Memory B cell (primary cell): ENCODE measurements at regions not wholly inside any gene's neighbourhood (a gene's known extent, or its start where the extent isn't known, plus 50 kb on each side); places are given as distances from the start of the nearest gene placed in this dataset.
"Not testable (repeated sequence)": the region's sequence is repeated elsewhere in the genome, so short reads cannot be mapped to it uniquely, and the experiment has no call there.

ENCODE experiments used
- ATAC-seq: fragments of 150-1000 bp; cut with Tn5 transposase; 2 replicates; pipeline ENCODE4 v1.10.0; 2021; ENCODE audit warnings: low read depth, mild to moderate bottlenecking, moderate library complexity
- DNase-seq, 2 donors: peaks; one replicate each; pipeline ENCODE4 v3.0.0; 2022; ENCODE audit warnings: low spot score in 2 of 2
- H3K27ac Mint-ChIP-seq: one replicate; pipeline ENCODE4 v1.8.0; 2022; ENCODE audit warnings: mild to moderate bottlenecking, moderate library complexity, mixed read lengths
- H3K27me3 Mint-ChIP-seq: one replicate; pipeline ENCODE4 v1.8.0; 2022; ENCODE audit warnings: mixed read lengths
- H3K36me3 Mint-ChIP-seq: one replicate; pipeline ENCODE4 v1.8.0; 2022; ENCODE audit warnings: mild to moderate bottlenecking, mixed read lengths
- H3K4me1 Mint-ChIP-seq: one replicate; pipeline ENCODE4 v1.8.0; 2022; ENCODE audit warnings: mixed read lengths
- H3K4me3 Mint-ChIP-seq: one replicate; pipeline ENCODE4 v1.8.0; 2022; ENCODE audit warnings: mild to moderate bottlenecking, moderate library complexity, mixed read lengths
- H3K9me3 Mint-ChIP-seq: one replicate; pipeline ENCODE4 v1.8.0; 2022; ENCODE audit warnings: mixed read lengths

DNA sequence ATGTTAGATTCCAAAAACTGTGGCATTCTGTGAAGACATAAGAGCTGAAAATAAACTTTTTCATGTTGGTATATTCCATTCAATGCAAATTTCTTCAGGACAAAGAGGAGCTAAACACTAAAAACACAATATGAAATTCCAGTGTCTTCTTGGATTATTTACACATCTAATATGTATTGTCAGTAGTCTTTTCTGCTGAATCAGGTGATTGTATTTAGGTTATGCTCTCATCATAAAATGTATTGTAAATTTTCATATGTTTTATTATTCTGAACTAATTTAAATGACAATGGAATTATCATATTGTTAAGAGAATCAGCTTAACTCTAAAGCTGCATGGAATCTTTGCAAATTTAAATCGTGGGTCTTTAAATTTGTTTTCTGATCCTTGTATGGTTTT is 526.7 kb downstream of the PDHA2 start:
- no peak for DNase-seq
- Mint-ChIP-seq H3K4me3 (no peak overlapping the region), H3K4me1 (no peaks in the 10 kb centered on the region), H3K9me3 (peaks cover 11% of the 10 kb centered on the region), H3K27me3 (no peaks in the 10 kb centered on the region), H3K27ac (no peak overlapping the region), H3K36me3 (no peaks in the 10 kb centered on the region)
- no peak for ATAC-seq

DNA sequence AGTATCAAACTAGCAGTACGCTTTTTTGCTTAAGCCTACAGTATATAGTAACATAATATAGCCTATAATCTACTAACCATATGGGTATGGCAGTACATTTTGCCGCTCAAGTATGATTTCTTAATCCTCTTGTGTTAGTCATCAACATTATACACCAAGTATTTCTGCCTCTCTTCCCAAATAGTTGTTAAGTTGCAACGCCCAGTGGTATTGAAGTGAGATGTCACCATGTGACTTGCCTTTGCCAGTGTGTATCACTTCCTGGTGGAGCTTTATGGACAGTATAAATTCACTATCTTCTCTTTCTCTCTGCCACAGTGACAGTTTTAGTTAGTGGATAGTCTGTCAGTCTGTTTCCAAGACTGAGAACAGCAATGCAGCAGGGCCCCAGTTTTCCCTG is 535.5 kb downstream of the PDHA2 start:
- Mint-ChIP-seq H3K9me3 (peaks cover 3% of the 10 kb centered on the region), H3K27ac (no peak overlapping the region), H3K4me3 (no peak overlapping the region), H3K27me3 (no peaks in the 10 kb centered on the region), H3K36me3 (no peaks in the 10 kb centered on the region), H3K4me1 (no peaks in the 10 kb centered on the region)
- no peak for DNase-seq
- no peak for ATAC-seq

DNA sequence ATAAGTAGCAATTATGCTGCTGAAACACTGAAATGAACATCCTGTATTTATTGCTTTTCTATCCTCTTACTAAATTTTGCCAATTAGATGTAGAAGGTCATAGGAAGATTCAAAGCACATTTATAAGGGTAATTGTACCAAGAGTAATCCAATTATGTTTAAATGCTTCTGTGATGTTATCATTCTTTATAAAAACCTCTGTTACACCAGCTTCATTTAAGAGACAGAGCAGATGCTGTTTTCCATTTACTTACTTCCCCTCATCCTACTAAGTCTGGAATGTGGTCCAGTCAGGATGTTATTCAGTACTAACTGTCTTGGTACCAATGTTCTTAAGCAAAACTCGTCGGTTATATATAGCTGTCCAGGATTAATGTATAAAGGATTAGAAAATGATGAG is 539.6 kb downstream of the PDHA2 start:
- DNase-seq (no peak), ATAC-seq (no peak)
- no peaks in the 10 kb centered on the region for H3K36me3 Mint-ChIP-seq
- no peaks in the 10 kb centered on the region for H3K9me3 Mint-ChIP-seq
- H3K27ac Mint-ChIP-seq, result no peak overlapping the region
- no peak overlapping the region for H3K4me3 Mint-ChIP-seq
- no peaks in the 10 kb centered on the region for H3K27me3 Mint-ChIP-seq
- no peaks in the 10 kb centered on the region for H3K4me1 Mint-ChIP-seq

DNA sequence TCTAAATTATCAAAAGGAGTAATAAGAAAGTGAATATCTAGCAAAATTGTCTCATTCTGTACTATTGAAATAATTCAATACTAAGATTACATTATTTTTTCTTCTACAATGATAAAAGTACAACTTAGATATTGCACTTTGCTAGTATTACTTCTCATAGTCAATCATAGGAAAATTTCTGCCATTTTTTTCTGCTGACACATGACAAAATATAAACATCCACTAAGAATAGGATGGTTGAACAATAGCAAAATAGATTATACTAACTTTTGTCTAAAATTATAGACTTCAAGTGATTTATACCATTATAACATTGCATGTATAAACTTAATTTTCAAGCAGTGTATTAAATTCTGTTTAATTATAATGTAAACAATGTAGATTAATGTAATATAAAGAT is 540.2 kb downstream of the PDHA2 start:
- Mint-ChIP-seq H3K4me3 (no peak overlapping the region), H3K9me3 (no peaks in the 10 kb centered on the region), H3K27ac (no peak overlapping the region), H3K4me1 (no peaks in the 10 kb centered on the region), H3K27me3 (no peaks in the 10 kb centered on the region), H3K36me3 (no peaks in the 10 kb centered on the region)
- ATAC-seq (no peak), DNase-seq (no peak)

DNA sequence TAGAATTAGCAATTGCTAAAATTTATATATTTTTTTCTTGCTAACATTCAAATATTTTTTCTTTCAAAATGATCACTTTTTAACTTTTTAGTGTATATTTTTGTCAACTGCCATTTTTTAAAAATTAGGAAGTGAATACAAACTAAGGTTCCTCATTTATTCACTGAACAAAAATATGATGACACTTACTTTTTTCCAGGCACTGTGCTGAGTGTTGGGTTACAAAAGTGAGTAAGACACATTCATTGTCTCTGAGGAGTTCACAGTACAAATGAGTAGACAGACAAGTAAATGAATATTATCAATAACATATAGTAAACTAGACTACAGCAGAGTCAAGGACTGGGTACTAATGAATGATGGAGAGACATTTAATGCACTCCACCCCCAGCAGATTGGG is 543.5 kb downstream of the PDHA2 start:
- ATAC-seq, result no peak
- H3K27me3 Mint-ChIP-seq, result no peaks in the 10 kb centered on the region
- no peaks in the 10 kb centered on the region for H3K36me3 Mint-ChIP-seq
- H3K27ac Mint-ChIP-seq, result no peak overlapping the region
- H3K9me3 Mint-ChIP-seq, result peaks cover 1% of the 10 kb centered on the region
- DNase-seq, result no peak
- no peaks in the 10 kb centered on the region for H3K4me1 Mint-ChIP-seq
- no peak overlapping the region for H3K4me3 Mint-ChIP-seq

DNA sequence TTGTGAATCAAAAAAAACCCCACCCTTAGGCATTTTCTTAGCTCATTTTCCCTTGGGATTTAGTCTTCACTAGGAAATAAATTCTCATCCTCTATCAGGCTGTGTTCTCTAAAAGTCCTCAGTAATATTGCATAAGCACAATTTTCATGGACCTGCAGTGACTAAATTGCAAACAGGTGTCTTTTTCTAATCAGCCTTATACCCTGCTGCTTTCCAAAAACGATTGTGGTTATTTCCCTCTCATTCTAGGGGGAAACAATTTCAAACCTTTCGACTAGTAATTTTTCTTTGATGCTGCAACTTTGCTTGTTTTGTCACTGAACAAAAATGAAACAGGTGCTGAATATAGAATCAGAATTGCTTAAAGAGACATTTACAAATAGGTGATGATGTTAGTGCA is 549.9 kb downstream of the PDHA2 start:
- Mint-ChIP-seq H3K4me1 (no peaks in the 10 kb centered on the region), H3K4me3 (no peak overlapping the region), H3K27me3 (no peaks in the 10 kb centered on the region), H3K27ac (no peak overlapping the region), H3K36me3 (no peaks in the 10 kb centered on the region), H3K9me3 (peaks cover 5% of the 10 kb centered on the region)
- ATAC-seq, result no peak
- no peak for DNase-seq

DNA sequence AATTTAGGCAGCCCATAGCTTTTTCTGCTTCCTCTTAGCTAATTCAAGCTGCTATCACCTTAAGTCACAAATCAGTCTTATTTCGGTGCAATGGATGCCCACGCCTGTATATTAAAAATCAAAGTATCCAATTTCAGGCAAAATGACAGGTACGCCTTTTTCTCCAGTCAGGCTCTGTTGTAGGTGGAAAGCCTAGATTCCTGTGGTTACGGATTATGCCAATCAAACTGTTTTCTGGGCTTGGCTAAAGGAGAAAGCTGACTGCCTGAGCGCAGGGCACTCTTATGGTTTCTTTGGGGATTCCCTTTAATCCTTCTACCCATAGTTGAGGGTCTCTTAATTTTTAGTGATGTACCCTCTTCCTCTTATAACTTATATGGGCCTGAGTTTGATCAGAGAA is 550.5 kb downstream of the PDHA2 start:
- Mint-ChIP-seq H3K27me3 (no peaks in the 10 kb centered on the region), H3K27ac (no peak overlapping the region), H3K9me3 (peaks cover 5% of the 10 kb centered on the region), H3K36me3 (no peaks in the 10 kb centered on the region), H3K4me1 (no peaks in the 10 kb centered on the region), H3K4me3 (no peak overlapping the region)
- ATAC-seq (no peak), DNase-seq (no peak)

DNA sequence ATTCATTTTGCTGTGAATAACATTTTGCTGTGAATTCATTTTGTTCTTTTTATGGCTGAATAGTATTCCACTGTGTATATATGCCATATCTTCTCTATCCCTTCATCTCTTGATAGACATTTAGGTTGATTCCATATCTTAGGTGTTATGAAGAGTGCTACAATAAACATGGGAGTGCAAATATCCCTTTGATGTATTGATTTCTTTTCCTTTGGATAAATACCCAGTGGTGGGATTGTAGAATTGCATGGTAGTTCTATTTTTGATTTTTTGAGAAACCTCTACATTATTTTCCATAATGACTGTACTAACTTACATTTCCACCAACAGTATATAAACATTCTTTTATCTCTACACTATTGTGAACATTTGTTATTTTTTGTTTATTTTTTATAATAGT is 555.9 kb downstream of the PDHA2 start:
- DNase-seq (no peak), ATAC-seq (no peak)
- Mint-ChIP-seq H3K36me3 (no peaks in the 10 kb centered on the region), H3K27me3 (no peaks in the 10 kb centered on the region), H3K4me1 (no peaks in the 10 kb centered on the region), H3K9me3 (peaks cover 7% of the 10 kb centered on the region), H3K27ac (no peak overlapping the region), H3K4me3 (no peak overlapping the region)

DNA sequence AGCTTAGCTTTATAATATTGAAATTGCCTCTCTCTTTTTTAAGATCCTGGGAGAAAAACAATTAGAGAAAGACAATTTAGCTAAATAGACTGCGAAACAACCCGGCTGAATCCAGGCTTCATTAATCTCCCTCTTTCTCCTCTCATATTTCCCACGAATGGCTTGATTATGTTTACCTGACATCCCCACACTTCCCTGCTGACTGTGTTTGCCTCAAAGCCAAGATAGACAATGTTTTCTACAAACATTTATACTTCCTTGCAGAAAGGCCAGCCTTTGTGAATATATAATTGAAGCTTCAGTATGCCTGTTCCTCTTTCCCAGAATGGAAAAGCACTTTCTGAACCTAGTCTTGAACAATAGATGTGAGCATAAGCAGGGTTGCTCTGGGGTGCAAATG is 566.8 kb downstream of the PDHA2 start:
- H3K4me1 Mint-ChIP-seq, result no peaks in the 10 kb centered on the region
- no peaks in the 10 kb centered on the region for H3K36me3 Mint-ChIP-seq
- peaks cover 2% of the 10 kb centered on the region for H3K9me3 Mint-ChIP-seq
- DNase-seq (no peak), ATAC-seq (no peak)
- no peak overlapping the region for H3K27ac Mint-ChIP-seq
- no peak overlapping the region for H3K4me3 Mint-ChIP-seq
- no peaks in the 10 kb centered on the region for H3K27me3 Mint-ChIP-seq

DNA sequence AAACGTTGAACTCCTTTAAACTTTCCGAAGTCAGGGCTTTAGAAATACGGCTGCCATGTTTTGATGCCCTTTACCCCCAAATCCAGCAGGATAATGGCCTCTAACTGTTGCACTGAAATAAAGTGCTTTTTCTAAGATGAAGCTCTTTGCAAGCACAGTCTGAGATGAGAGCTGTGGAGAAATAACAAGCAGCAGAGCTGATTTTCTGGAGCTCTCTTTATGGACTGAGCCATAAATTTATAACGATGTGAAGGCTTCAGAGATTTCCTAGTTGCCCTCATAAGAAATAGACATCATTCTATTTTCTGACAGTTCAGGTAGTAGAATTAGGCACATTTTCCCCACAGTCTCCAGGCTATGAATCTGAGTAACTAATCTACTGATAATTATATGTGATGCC is 567.3 kb downstream of the PDHA2 start:
- Mint-ChIP-seq H3K4me1 (no peaks in the 10 kb centered on the region), H3K4me3 (no peak overlapping the region), H3K36me3 (no peaks in the 10 kb centered on the region)

DNA sequence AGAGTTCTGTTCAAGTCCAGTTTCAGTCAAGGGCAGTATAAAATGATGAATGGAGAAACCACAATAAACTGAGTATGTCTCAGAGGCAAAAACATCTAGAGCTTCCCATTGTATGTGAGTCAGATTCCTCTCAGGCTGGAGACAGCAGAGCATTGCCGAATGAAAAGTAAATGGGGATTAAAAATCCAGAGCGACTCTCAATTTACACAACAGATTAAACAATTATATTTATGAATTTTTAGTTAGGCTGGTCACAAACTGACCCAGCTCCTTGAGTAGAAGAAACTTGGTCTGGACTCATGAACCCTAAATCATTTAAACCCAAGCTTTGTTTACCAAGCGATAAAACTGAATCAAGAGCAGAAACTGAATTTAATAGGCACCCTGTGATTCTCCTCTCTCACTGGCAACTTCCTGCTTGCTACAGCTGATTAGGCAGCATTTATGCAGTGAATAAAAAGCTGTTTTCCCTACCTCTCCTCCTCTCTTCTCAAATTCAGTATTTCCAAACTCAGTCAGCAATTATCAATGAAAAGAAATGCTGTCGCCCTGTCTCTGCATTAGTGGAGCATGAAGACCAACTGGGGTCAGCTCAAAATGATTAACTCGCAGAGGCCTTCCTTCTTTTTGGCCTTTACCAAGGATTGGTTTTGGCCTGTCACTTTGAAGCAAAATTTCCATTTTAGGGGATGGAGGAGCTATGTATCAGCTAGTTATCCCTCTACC is 568.0 kb downstream of the PDHA2 start:
- no peak overlapping the region for H3K27ac Mint-ChIP-seq
- no peaks in the 10 kb centered on the region for H3K4me1 Mint-ChIP-seq
- H3K9me3 Mint-ChIP-seq, result peaks cover 2% of the 10 kb centered on the region
- DNase-seq (no peak), ATAC-seq (no peak)
- H3K4me3 Mint-ChIP-seq, result no peak overlapping the region
- no peaks in the 10 kb centered on the region for H3K27me3 Mint-ChIP-seq
- H3K36me3 Mint-ChIP-seq, result no peaks in the 10 kb centered on the region

More for the DNA sequence above, 567.3 kb downstream of the PDHA2 start:
- DNase-seq, result no peak
- H3K27me3 Mint-ChIP-seq, result no peaks in the 10 kb centered on the region
- H3K27ac Mint-ChIP-seq, result no peak overlapping the region
- H3K9me3 Mint-ChIP-seq, result peaks cover 2% of the 10 kb centered on the region
- no peak for ATAC-seq

DNA sequence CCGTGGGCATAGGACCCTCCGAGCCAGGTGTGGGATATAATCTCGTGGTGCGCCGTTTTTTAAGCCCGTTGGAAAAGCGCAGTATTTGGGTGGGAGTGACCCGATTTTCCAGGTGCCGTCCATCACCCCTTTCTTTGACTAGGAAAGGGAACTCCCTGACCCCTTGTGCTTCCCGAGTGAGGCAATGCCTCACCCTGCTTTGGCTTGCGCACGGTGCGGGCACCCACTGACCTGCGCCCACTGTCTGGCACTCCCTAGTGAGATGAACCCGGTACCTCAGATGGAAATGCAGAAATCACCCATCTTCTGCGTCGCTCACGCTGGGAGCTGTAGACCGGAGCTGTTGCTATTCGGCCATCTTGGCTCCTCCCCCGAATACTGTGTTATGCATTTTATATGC is 575.0 kb downstream of the PDHA2 start:
- not testable (repeated sequence) for H3K9me3 Mint-ChIP-seq, H3K27me3 Mint-ChIP-seq, H3K36me3 Mint-ChIP-seq, H3K27ac Mint-ChIP-seq, H3K4me3 Mint-ChIP-seq, ATAC-seq, H3K4me1 Mint-ChIP-seq, DNase-seq

DNA sequence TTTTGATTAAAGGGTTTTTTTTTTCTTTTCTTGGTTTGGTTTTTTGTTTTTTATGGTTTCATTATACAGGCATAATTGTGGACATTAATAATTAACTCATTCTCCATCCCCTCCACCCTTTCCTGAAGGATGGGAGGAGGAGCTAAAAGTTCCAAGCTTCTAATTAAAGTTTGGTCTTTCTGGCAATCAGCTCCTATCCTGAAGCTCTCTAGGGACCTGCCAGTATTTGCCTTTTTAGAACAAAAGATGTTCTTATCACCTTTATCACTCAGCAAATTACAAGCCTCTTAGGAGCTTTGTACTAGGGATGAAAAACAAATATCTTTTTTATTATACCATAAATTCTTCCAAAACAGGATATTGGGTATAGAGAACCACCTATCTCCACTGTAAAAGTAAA is 589.8 kb downstream of the PDHA2 start:
- Mint-ChIP-seq H3K27ac (no peak overlapping the region), H3K4me3 (no peak overlapping the region), H3K9me3 (peaks cover 2% of the 10 kb centered on the region), H3K27me3 (no peaks in the 10 kb centered on the region), H3K36me3 (no peaks in the 10 kb centered on the region), H3K4me1 (no peaks in the 10 kb centered on the region)
- no peak for ATAC-seq
- DNase-seq, result no peak

DNA sequence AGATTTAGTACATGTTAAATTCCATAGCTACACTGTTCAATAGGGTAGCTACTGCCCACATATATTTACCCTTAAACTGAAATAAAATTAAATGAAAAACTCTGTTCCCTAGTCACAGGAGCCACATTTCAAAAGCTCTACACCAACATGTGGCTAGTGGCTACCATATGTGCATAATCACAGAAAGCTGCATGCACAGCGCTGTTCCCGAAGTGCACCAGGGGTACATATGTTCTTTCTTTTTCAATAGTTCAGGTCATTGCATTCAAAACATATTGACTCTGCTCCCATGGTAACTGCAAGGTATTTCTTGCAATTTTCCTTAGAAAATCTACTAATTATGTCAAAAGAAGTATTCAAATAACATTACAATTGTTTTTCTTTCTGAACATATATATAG is 591.2 kb downstream of the PDHA2 start:
- H3K27ac Mint-ChIP-seq, result no peak overlapping the region
- DNase-seq, result no peak
- no peaks in the 10 kb centered on the region for H3K4me1 Mint-ChIP-seq
- ATAC-seq, result no peak
- H3K9me3 Mint-ChIP-seq, result peaks cover 2% of the 10 kb centered on the region
- H3K27me3 Mint-ChIP-seq, result no peaks in the 10 kb centered on the region
- H3K4me3 Mint-ChIP-seq, result no peak overlapping the region
- H3K36me3 Mint-ChIP-seq, result no peaks in the 10 kb centered on the region

DNA sequence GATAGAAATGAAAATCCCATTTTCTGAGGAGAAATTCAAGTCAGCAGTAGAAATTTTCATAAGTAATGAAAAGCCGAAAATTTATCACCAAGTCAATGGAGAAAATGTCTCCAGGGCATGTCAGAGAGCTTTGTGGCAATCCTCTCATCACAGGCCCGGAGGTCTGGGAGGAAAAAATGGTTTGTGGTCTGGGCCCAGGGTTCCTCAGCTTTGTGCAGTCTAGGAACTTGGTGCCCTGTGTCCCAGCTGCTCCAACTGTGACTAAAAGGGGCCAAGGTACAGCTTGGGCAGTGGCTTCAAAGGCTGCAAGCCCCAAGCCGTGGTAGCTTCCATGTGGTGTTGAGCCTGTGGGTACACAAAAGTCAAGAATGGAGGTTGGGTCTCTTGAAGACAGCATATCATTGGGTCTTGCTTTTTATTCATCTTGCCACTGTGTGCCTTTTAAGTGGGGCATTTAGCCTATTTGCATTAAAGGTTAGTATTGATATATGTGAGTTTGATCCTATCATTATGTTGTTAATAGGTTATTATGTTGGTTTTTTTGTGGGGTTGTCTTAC is 608.5 kb downstream of the PDHA2 start:
- Mint-ChIP-seq H3K36me3 (no peaks in the 10 kb centered on the region), H3K4me1 (no peaks in the 10 kb centered on the region), H3K4me3 (no peak overlapping the region), H3K9me3 (peaks cover 10% of the 10 kb centered on the region), H3K27ac (no peak overlapping the region), H3K27me3 (no peaks in the 10 kb centered on the region)
- ATAC-seq, result no peak
- no peak for DNase-seq
